Midbrain (tissue), 1 donor: ENCODE measurements at regions not wholly inside any gene's neighbourhood (a gene's known extent, or its start where the extent isn't known, plus 50 kb on each side); places are given as distances from the start of the nearest gene placed in this dataset.

Experiments used
- DNase-seq: peaks from one replicate; lab custom pipeline; 2025; lab: John Stamatoyannopoulos, UW

GRCh38 chr5:68942169-68942568 lies 151.6 kb upstream of the SLC30A5 start:
- no peak for DNase-seq

- no peak for DNase-seq
Measured at GRCh38 chr5:68946728-68947127, 147.1 kb upstream of the SLC30A5 start.

- DNase-seq = no peak
Measured at GRCh38 chr5:68947986-68948385, 145.8 kb upstream of the SLC30A5 start.

GRCh38 chr5:68949256-68949655 lies 144.6 kb upstream of the SLC30A5 start:
- DNase-seq = no peak

GRCh38 chr5:68949711-68950110 lies 144.1 kb upstream of the SLC30A5 start:
- DNase-seq = no peak

GRCh38 chr5:68950125-68950524 lies 143.7 kb upstream of the SLC30A5 start:
- DNase-seq = no peak

- DNase-seq = no peak
Measured at GRCh38 chr5:68950930-68951329, 142.9 kb upstream of the SLC30A5 start.

- no peak for DNase-seq
Measured at GRCh38 chr5:68953231-68953874, 140.5 kb upstream of the SLC30A5 start.

- DNase-seq = no peak
Measured at GRCh38 chr5:68953875-68954617, 139.8 kb upstream of the SLC30A5 start.

- DNase-seq = no peak
Measured at GRCh38 chr5:68954618-68954910, 139.2 kb upstream of the SLC30A5 start.

- DNase-seq = no peak
Measured at GRCh38 chr5:68957591-68957990, 136.2 kb upstream of the SLC30A5 start.

- no peak for DNase-seq
Measured at GRCh38 chr5:68958428-68958827, 135.4 kb upstream of the SLC30A5 start.

GRCh38 chr5:68960456-68960855 lies 133.4 kb upstream of the SLC30A5 start:
- DNase-seq = no peak

GRCh38 chr5:68960961-68961360 lies 132.9 kb upstream of the SLC30A5 start:
- no peak for DNase-seq

GRCh38 chr5:68961762-68962161 lies 132.1 kb upstream of the SLC30A5 start:
- no peak for DNase-seq

GRCh38 chr5:68962757-68963484 lies 130.9 kb upstream of the SLC30A5 start:
- peak; percentile 75 for DNase-seq

- DNase-seq = no peak
Measured at GRCh38 chr5:68964679-68965078, 129.1 kb upstream of the SLC30A5 start.

- DNase-seq = no peak
Measured at GRCh38 chr5:68965926-68966325, 127.9 kb upstream of the SLC30A5 start.

- no peak for DNase-seq
Measured at GRCh38 chr5:68966596-68966995, 127.2 kb upstream of the SLC30A5 start.

- no peak for DNase-seq
Measured at GRCh38 chr5:68968429-68968828, 125.4 kb upstream of the SLC30A5 start.

- no peak for DNase-seq
Measured at GRCh38 chr5:68970617-68971016, 123.2 kb upstream of the SLC30A5 start.

GRCh38 chr5:68973696-68974095 lies 120.1 kb upstream of the SLC30A5 start:
- DNase-seq = no peak

- no peak for DNase-seq
Measured at GRCh38 chr5:68983043-68983442, 110.8 kb upstream of the SLC30A5 start.
